Coronary artery (tissue), 2 donors: ENCODE measurements at regions not wholly inside any gene's neighbourhood (a gene's known extent, or its start where the extent isn't known, plus 50 kb on each side); places are given as distances from the start of the nearest gene placed in this dataset.

Experiments
- DNase-seq: peaks from one replicate; pipeline ENCODE4 v3.0.0-alpha.2; 2017; ENCODE audit warnings: low spot score
- H3K27ac ChIP-seq, 2 donors: fragments of 200-600 bp; sonication (generic); one replicate each; pipeline ENCODE4 v1.5.1; 2016 to 2019
- H3K4me3 ChIP-seq: fragments of 200-600 bp; sonication (generic); 2 replicates; pipeline ENCODE4 v1.5.1; 2016; ENCODE audit warnings: mild to moderate bottlenecking, moderate library complexity
- CTCF ChIP-seq: fragments of 200-600 bp; sonication (generic); IDR thresholded peaks from one replicate; pipeline ENCODE4 v1.5.1; 2019; ENCODE audit warnings: antibody characterized with exemption

GRCh38 chr17:71713846-71714245 is 407.0 kb upstream of the SOX9 start:
- H3K4me3 ChIP-seq: no peak overlapping the region
- TF ChIP-seq CTCF: no peak
- no peak for DNase-seq
- H3K27ac ChIP-seq: no peak overlapping the region

GRCh38 chr17:71724339-71724738 is 396.5 kb upstream of the SOX9 start:
- no peak overlapping the region for H3K27ac ChIP-seq
- no peak for TF ChIP-seq CTCF

GRCh38 chr17:71725811-71726210 is 395.0 kb upstream of the SOX9 start:
- DNase-seq: no peak
- no peak overlapping the region for H3K27ac ChIP-seq
- TF ChIP-seq CTCF: no peak
- no peak overlapping the region for H3K4me3 ChIP-seq

More at GRCh38 chr17:71724339-71724738, 396.5 kb upstream of the SOX9 start:
- no peak overlapping the region for H3K4me3 ChIP-seq
- no peak for DNase-seq

GRCh38 chr17:71726341-71726740 is 394.5 kb upstream of the SOX9 start:
- H3K27ac ChIP-seq: no peak overlapping the region
- DNase-seq: no peak
- no peak for TF ChIP-seq CTCF
- H3K4me3 ChIP-seq: no peak overlapping the region

- Histone ChIP-seq H3K27ac (no peak overlapping the region), H3K4me3 (no peak overlapping the region)
- no peak for DNase-seq
- no peak for TF ChIP-seq CTCF
Measured at GRCh38 chr17:71727292-71727691, 393.5 kb upstream of the SOX9 start.

- no peak for DNase-seq
- H3K27ac ChIP-seq: no peak overlapping the region
- H3K4me3 ChIP-seq: no peak overlapping the region
- no peak for TF ChIP-seq CTCF
Measured at GRCh38 chr17:71727723-71728122, 393.1 kb upstream of the SOX9 start.

- Histone ChIP-seq H3K27ac (no peak overlapping the region), H3K4me3 (no peak overlapping the region)
- DNase-seq: no peak
- no peak for TF ChIP-seq CTCF
Measured at GRCh38 chr17:71730871-71731270, 389.9 kb upstream of the SOX9 start.
